Stimulated activated naive CD8-positive, alpha-beta T cell treated with anti-CD3 and anti-CD28 coated beads, Interleukin-15, Interleukin-2, amounts not matched to agents 100 U/mL and 50 U/mL, for 24 hours (primary cell): ENCODE measurements at regions not wholly inside any gene's neighbourhood (a gene's known extent, or its start where the extent isn't known, plus 50 kb on each side); places are given as distances from the start of the nearest gene placed in this dataset.
"Not testable (repeated sequence)": the region's sequence is repeated elsewhere in the genome, so short reads cannot be mapped to it uniquely, and the experiment has no call there.

Experiments used
- ATAC-seq: fragments of 150-1000 bp; cut with Tn5 transposase; one replicate; pipeline ENCODE4 v1.10.0; 2021
- DNase-seq: peaks from one replicate; pipeline ENCODE4 v3.0.0; 2021

GRCh38 chr18:57953883-57954282 is 90.1 kb upstream of the NEDD4L start:
- ATAC-seq (no peak), DNase-seq (no peak)

GRCh38 chr18:57951999-57952774 is 91.8 kb upstream of the NEDD4L start:
- DNase-seq = no peak
- ATAC-seq = no peak

GRCh38 chr18:57951117-57951796 is 92.8 kb upstream of the NEDD4L start:
- no peak for DNase-seq
- no peak for ATAC-seq

- DNase-seq (no peak), ATAC-seq (no peak)
Observed at GRCh38 chr18:57950542-57950941, 93.5 kb upstream of the NEDD4L start.

GRCh38 chr18:57949335-57949734 is 94.7 kb upstream of the NEDD4L start:
- not testable (repeated sequence) for DNase-seq, ATAC-seq

GRCh38 chr18:57947117-57947516 is 96.9 kb upstream of the NEDD4L start:
- DNase-seq (no peak), ATAC-seq (no peak)

- ATAC-seq = no peak
- no peak for DNase-seq
Observed at GRCh38 chr18:57943723-57944122, 100.3 kb upstream of the NEDD4L start.

- no peak for DNase-seq
- ATAC-seq = no peak
Observed at GRCh38 chr18:57942493-57942892, 101.5 kb upstream of the NEDD4L start.

- no peak for DNase-seq
- no peak for ATAC-seq
Observed at GRCh38 chr18:57941841-57942489, 102.1 kb upstream of the NEDD4L start.

- ATAC-seq (no peak), DNase-seq (no peak)
Observed at GRCh38 chr18:57940166-57940660, 103.8 kb upstream of the NEDD4L start.

- not testable (repeated sequence) for DNase-seq, ATAC-seq
Observed at GRCh38 chr18:57934375-57934774, 109.7 kb upstream of the NEDD4L start.

- ATAC-seq (no peak), DNase-seq (no peak)
Observed at GRCh38 chr18:57931038-57931437, 113.0 kb upstream of the NEDD4L start.

GRCh38 chr18:57930476-57930875 is 113.5 kb upstream of the NEDD4L start:
- DNase-seq (no peak), ATAC-seq (no peak)

GRCh38 chr18:57929922-57930321 is 114.1 kb upstream of the NEDD4L start:
- ATAC-seq (no peak), DNase-seq (no peak)

GRCh38 chr18:57928466-57928865 is 115.6 kb upstream of the NEDD4L start:
- ATAC-seq (no peak), DNase-seq (no peak)

- ATAC-seq (no peak), DNase-seq (no peak)
Observed at GRCh38 chr18:57927511-57927910, 116.5 kb upstream of the NEDD4L start.

- DNase-seq (no peak), ATAC-seq (no peak)
Observed at GRCh38 chr18:57925706-57926105, 118.3 kb upstream of the NEDD4L start.

- DNase-seq (no peak), ATAC-seq (no peak)
Observed at GRCh38 chr18:57923611-57924010, 120.4 kb upstream of the NEDD4L start.

GRCh38 chr18:57922885-57923284 is 119.8 kb upstream of the ATP8B1 start:
- ATAC-seq = no peak
- no peak for DNase-seq

- peak; percentile 59 for ATAC-seq
Observed at GRCh38 chr18:57921708-57922107, 118.6 kb upstream of the ATP8B1 start.

GRCh38 chr18:57920036-57920435 is 116.9 kb upstream of the ATP8B1 start:
- ATAC-seq = no peak
- no peak for DNase-seq

More at GRCh38 chr18:57921708-57922107, 118.6 kb upstream of the ATP8B1 start:
- no peak for DNase-seq

GRCh38 chr18:57918601-57919000 is 115.5 kb upstream of the ATP8B1 start:
- ATAC-seq = no peak
- no peak for DNase-seq

- ATAC-seq (no peak), DNase-seq (no peak)
Observed at GRCh38 chr18:57916684-57917083, 113.6 kb upstream of the ATP8B1 start.
